Esophagus squamous epithelium (tissue), 5 donors: ENCODE measurements at regions not wholly inside any gene's neighbourhood (a gene's known extent, or its start where the extent isn't known, plus 50 kb on each side); places are given as distances from the start of the nearest gene placed in this dataset.

Source experiments
- DNase-seq: peaks from one replicate; lab custom pipeline; 2025; lab: John Stamatoyannopoulos, UW
- H3K27ac ChIP-seq, 4 donors: fragments of 200-600 bp; sonication (generic); one replicate each; pipeline ENCODE4 v1.5.1; 2016 to 2019; ENCODE audit warnings: mild to moderate bottlenecking in 1 of 4
- H3K27me3 ChIP-seq, 4 donors: fragments of 200-600 bp; sonication (generic); 1 replicate in 3 of 4; 2 replicates in 1 of 4; pipeline versions ENCODE4 v1.5.1 to v1.6.0; 2017 to 2021; ENCODE audit warnings: antibody characterized with exemption in 1 of 4
- H3K36me3 ChIP-seq, 3 donors: fragments of 200-600 bp; sonication (generic); one replicate each; pipeline ENCODE4 v1.5.1; 2016 to 2019
- H3K4me1 ChIP-seq, 3 donors: fragments of 200-600 bp; sonication (generic); one replicate each; pipeline ENCODE4 v1.5.1; 2017 to 2019
- H3K4me3 ChIP-seq, 4 donors: fragments of 200-600 bp; sonication (generic); 1 replicate in 3 of 4; 2 replicates in 1 of 4; pipeline ENCODE4 v1.5.1; 2016 to 2019; ENCODE audit warnings: mild to moderate bottlenecking in 2 of 4, moderate library complexity in 1 of 4
- H3K9me3 ChIP-seq, 3 donors: fragments of 200-600 bp; sonication (generic); one replicate each; pipeline ENCODE4 v1.5.1; 2016 to 2019
- CTCF ChIP-seq, 6 experiments: fragments of 450-650 bp in 4 of 6; fragments of 200-600 bp in 2 of 6; sonication (generic) in 2 of 6; IDR thresholded peaks; one replicate each; pipeline ENCODE4 v1.5.1; 2016 to 2019; ENCODE audit warnings: antibody characterized with exemption in 6 of 6, mild to moderate bottlenecking in 4 of 6, moderate library complexity in 4 of 6
- POLR2A ChIP-seq, 4 donors: fragments of 450-650 bp; IDR thresholded peaks; one replicate each; pipeline ENCODE4 v1.6.1; 2017; ENCODE audit warnings: antibody characterized with exemption in 4 of 4, mild to moderate bottlenecking in 4 of 4, moderate library complexity in 3 of 4
- WGBS, 2 donors: methylation state at CpG; one replicate each; pipeline ENCODE4 v1.1.5; 2018; 5-methylcytosine and 5-hydroxymethylcytosine counted together
- intact Hi-C: fragments of 100-400 bp; cut with DNase I; formaldehyde crosslinking; loops from one replicate; pipeline ENCODE4 v1.15.0; 2022
- donor health status: DM: yes; HTN: yes; CAD: no.

- DNase-seq = no peak
- WGBS, 2 donors = 40 to 52% methylated on average over 4 of the region's 4 CpGs
- no peak for TF ChIP-seq POLR2A (IDR thresholded peaks at IDR 0.05)
- no peak for TF ChIP-seq CTCF (IDR thresholded peaks at IDR 0.05)
- Histone ChIP-seq H3K9me3 (no peaks in the 10 kb centered on the region), H3K27me3 (no peaks in the 10 kb centered on the region), H3K36me3 (no peaks in the 10 kb centered on the region), H3K4me1 (no peaks in the 10 kb centered on the region), H3K4me3 (no peak overlapping the region), H3K27ac (no peak overlapping the region)
- intact Hi-C loops = no loop called here
Observed at GRCh38 chr18:43800584-43800983, 523.3 kb upstream of the SYT4 start.

- Histone ChIP-seq H3K27me3 (no peaks in the 10 kb centered on the region), H3K4me1 (no peaks in the 10 kb centered on the region), H3K9me3 (no peaks in the 10 kb centered on the region), H3K36me3 (no peaks in the 10 kb centered on the region), H3K27ac (no peak overlapping the region), H3K4me3 (no peak overlapping the region)
- intact Hi-C loops = no loop called here
- no peak for DNase-seq
- TF ChIP-seq CTCF (IDR thresholded peaks at IDR 0.05) (no peak), POLR2A (IDR thresholded peaks at IDR 0.05) (no peak)
- 42 to 63% methylated on average over 3 to 5 of the region's 5 CpGs for WGBS, 2 donors
Observed at GRCh38 chr18:43805646-43806194, 528.4 kb upstream of the SYT4 start.

GRCh38 chr18:43812627-43813026 lies 535.3 kb upstream of the SYT4 start:
- no peak for DNase-seq
- 83 to 89% methylated on average over 1 of the region's 1 CpG for WGBS, 2 donors
- Histone ChIP-seq H3K4me3 (no peak overlapping the region), H3K9me3 (no peaks in the 10 kb centered on the region), H3K4me1 (no peaks in the 10 kb centered on the region), H3K27ac (no peak overlapping the region), H3K36me3 (no peaks in the 10 kb centered on the region), H3K27me3 (no peaks in the 10 kb centered on the region)
- intact Hi-C loops = no loop called here
- TF ChIP-seq CTCF (IDR thresholded peaks at IDR 0.05) = no peak
- no peak for TF ChIP-seq POLR2A (IDR thresholded peaks at IDR 0.05)

- TF ChIP-seq CTCF (IDR thresholded peaks at IDR 0.05) (no peak), POLR2A (IDR thresholded peaks at IDR 0.05) (no peak)
- intact Hi-C loops = no loop called here
- 55 to 67% methylated on average over 1 of the region's 1 CpG for WGBS, 2 donors
Observed at GRCh38 chr18:43819397-43819796, 542.1 kb upstream of the SYT4 start.

GRCh38 chr18:43819873-43820272 lies 542.6 kb upstream of the SYT4 start:
- H3K4me3 ChIP-seq = no peak overlapping the region
- H3K36me3 ChIP-seq = no peaks in the 10 kb centered on the region
- no peak for DNase-seq
- TF ChIP-seq CTCF (IDR thresholded peaks at IDR 0.05) (no peak), POLR2A (IDR thresholded peaks at IDR 0.05) (no peak)
- H3K27me3 ChIP-seq = no peaks in the 10 kb centered on the region
- intact Hi-C loops = no loop called here
- H3K4me1 ChIP-seq = no peaks in the 10 kb centered on the region
- no peak overlapping the region for H3K27ac ChIP-seq
- WGBS, 2 donors = 72 to 84% methylated on average over 1 of the region's 1 CpG
- H3K9me3 ChIP-seq = no peaks in the 10 kb centered on the region

More at GRCh38 chr18:43819397-43819796, 542.1 kb upstream of the SYT4 start:
- Histone ChIP-seq H3K27ac (no peak overlapping the region), H3K9me3 (no peaks in the 10 kb centered on the region), H3K4me3 (no peak overlapping the region), H3K4me1 (no peaks in the 10 kb centered on the region), H3K36me3 (no peaks in the 10 kb centered on the region), H3K27me3 (no peaks in the 10 kb centered on the region)
- DNase-seq = no peak
